DND-41 (cell line): ENCODE measurements at regions not wholly inside any gene's neighbourhood (a gene's known extent, or its start where the extent isn't known, plus 50 kb on each side); places are given as distances from the start of the nearest gene placed in this dataset.

ENCODE experiments used
- EZH2 ChIP-seq: IDR thresholded peaks from 3 replicates; pipeline ENCODE4 v1.6.1; 2012; ENCODE audit warnings: borderline replicate concordance, low read depth, mild to moderate bottlenecking, moderate library complexity, low read length, inconsistent platforms; ENCODE audit not compliant: severe bottlenecking
- TF ChIP-seq, protein P1 (sequence below): IDR thresholded peaks from 2 replicates; pipeline ENCODE4 v1.5.1; 2012; ENCODE audit warnings: borderline replicate concordance, low read length, moderate library complexity, mild to moderate bottlenecking; ENCODE audit not compliant: poor library complexity, severe bottlenecking; ENCODE audit errors: extremely low read depth

DNA sequence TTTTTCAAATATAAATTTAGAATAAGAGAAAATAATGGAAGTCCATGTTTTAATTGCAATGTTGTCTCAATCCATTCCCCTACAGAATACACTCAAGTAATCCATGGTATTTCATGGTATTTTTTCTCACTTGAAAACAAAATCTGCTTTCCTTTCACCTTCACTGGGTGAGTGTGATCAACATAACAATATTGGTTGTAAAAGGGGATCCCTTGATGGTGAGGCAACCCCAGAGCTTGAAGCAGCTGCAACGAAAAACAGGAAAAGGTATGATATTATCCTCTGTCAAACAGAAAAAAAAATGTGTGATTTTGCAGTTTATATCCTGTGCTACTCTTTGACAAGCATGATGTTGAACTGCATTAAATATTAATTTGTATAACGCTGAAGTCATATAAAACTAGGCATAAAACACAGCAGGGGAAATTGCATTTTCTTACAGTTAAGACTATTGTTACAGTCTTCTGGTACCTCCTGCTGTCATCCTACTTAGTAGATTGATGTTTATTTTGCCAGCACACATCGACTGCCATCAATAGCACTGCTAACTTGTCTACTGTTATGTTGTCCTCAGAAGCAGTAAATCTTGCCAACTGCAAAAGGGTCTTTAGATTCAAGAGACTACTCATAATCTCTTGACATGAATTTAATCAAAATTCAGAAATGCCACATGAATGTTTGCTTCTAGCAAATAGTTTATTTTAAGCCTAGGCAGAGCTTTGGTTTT is 373.1 kb upstream of the MIR17HG start:
- TF ChIP-seq, protein P1, sequence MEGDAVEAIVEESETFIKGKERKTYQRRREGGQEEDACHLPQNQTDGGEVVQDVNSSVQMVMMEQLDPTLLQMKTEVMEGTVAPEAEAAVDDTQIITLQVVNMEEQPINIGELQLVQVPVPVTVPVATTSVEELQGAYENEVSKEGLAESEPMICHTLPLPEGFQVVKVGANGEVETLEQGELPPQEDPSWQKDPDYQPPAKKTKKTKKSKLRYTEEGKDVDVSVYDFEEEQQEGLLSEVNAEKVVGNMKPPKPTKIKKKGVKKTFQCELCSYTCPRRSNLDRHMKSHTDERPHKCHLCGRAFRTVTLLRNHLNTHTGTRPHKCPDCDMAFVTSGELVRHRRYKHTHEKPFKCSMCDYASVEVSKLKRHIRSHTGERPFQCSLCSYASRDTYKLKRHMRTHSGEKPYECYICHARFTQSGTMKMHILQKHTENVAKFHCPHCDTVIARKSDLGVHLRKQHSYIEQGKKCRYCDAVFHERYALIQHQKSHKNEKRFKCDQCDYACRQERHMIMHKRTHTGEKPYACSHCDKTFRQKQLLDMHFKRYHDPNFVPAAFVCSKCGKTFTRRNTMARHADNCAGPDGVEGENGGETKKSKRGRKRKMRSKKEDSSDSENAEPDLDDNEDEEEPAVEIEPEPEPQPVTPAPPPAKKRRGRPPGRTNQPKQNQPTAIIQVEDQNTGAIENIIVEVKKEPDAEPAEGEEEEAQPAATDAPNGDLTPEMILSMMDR: no peak
- TF ChIP-seq EZH2: no peak
